Cardiac muscle cell (in vitro differentiated cells and primary cell): ENCODE measurements at regions not wholly inside any gene's neighbourhood (a gene's known extent, or its start where the extent isn't known, plus 50 kb on each side); places are given as distances from the start of the nearest gene placed in this dataset.

Experiments
- DNase-seq, 2 donors: peaks; one replicate each; pipeline versions ENCODE4 v3.0.0 to v3.0.0-alpha.2; 2010 to 2017; ENCODE audit warnings: low read depth in 1 of 2, low spot score in 1 of 2
- H3K27ac ChIP-seq: fragments of 200-600 bp; sonication (generic); 2 replicates; pipeline ENCODE4 v1.5.1; 2016
- H3K27me3 ChIP-seq: fragments of 200-600 bp; sonication (generic); 2 replicates; pipeline ENCODE4 v1.6.0; 2016; ENCODE audit warnings: control low read depth
- H3K36me3 ChIP-seq: fragments of 200-600 bp; sonication (generic); 2 replicates; pipeline ENCODE4 v1.5.1; 2016; ENCODE audit warnings: control low read depth
- H3K4me1 ChIP-seq: fragments of 200-600 bp; sonication (generic); 2 replicates; pipeline ENCODE4 v1.8.1; 2017; ENCODE audit warnings: low read depth, mild to moderate bottlenecking, mixed run types
- H3K4me3 ChIP-seq: fragments of 200-600 bp; sonication (generic); 2 replicates; pipeline ENCODE4 v1.5.1; 2016; ENCODE audit warnings: mild to moderate bottlenecking
- H3K9me3 ChIP-seq: fragments of 200-600 bp; sonication (generic); 2 replicates; pipeline ENCODE4 v1.5.1; 2017; ENCODE audit warnings: low read depth, mild to moderate bottlenecking, control low read depth
- CTCF ChIP-seq: IDR thresholded peaks from 2 replicates; pipeline ENCODE4 v1.5.1; 2012; ENCODE audit warnings: low read depth, mild to moderate bottlenecking, low read length

- no peaks in the 10 kb centered on the region for H3K4me1 ChIP-seq
- no peak overlapping the region for H3K4me3 ChIP-seq
- no peaks in the 10 kb centered on the region for H3K36me3 ChIP-seq
- H3K27me3 ChIP-seq: no peaks in the 10 kb centered on the region
- H3K27ac ChIP-seq: no peak overlapping the region
- DNase-seq: peak in 1 of 2 donors; percentile 24
- no peak for TF ChIP-seq CTCF
- H3K9me3 ChIP-seq: no peaks in the 10 kb centered on the region
Observed at GRCh38 chr6:17004269-17004668, 97.6 kb upstream of the STMND1 start.

- Histone ChIP-seq H3K36me3 (no peaks in the 10 kb centered on the region), H3K27me3 (no peaks in the 10 kb centered on the region), H3K4me1 (no peaks in the 10 kb centered on the region), H3K9me3 (no peaks in the 10 kb centered on the region), H3K27ac (no peak overlapping the region), H3K4me3 (no peak overlapping the region)
- no peak for TF ChIP-seq CTCF
- no peak for DNase-seq
Observed at GRCh38 chr6:17002123-17002522, 99.7 kb upstream of the STMND1 start.

GRCh38 chr6:17001188-17001587, 100.7 kb upstream of the STMND1 start:
- H3K36me3 ChIP-seq: no peaks in the 10 kb centered on the region
- no peaks in the 10 kb centered on the region for H3K27me3 ChIP-seq
- peak; percentile 3 for TF ChIP-seq CTCF
- H3K27ac ChIP-seq: no peak overlapping the region
- no peaks in the 10 kb centered on the region for H3K4me1 ChIP-seq
- no peak overlapping the region for H3K4me3 ChIP-seq
- no peaks in the 10 kb centered on the region for H3K9me3 ChIP-seq
- no peak for DNase-seq

GRCh38 chr6:16999491-17000436, 102.1 kb upstream of the STMND1 start:
- Histone ChIP-seq H3K4me1 (no peaks in the 10 kb centered on the region), H3K4me3 (no peak overlapping the region), H3K36me3 (no peaks in the 10 kb centered on the region), H3K27ac (no peak overlapping the region), H3K27me3 (no peaks in the 10 kb centered on the region), H3K9me3 (no peaks in the 10 kb centered on the region)
- peak in 1 of 2 donors; percentile 76 for DNase-seq
- TF ChIP-seq CTCF: no peak

GRCh38 chr6:16998461-16998860, 103.4 kb upstream of the STMND1 start:
- Histone ChIP-seq H3K9me3 (no peaks in the 10 kb centered on the region), H3K27ac (no peak overlapping the region), H3K36me3 (no peaks in the 10 kb centered on the region), H3K4me3 (no peak overlapping the region), H3K4me1 (no peaks in the 10 kb centered on the region), H3K27me3 (no peaks in the 10 kb centered on the region)
- DNase-seq: no peak
- TF ChIP-seq CTCF: no peak
